Panc1 (cell line): ENCODE measurements at regions not wholly inside any gene's neighbourhood (a gene's known extent, or its start where the extent isn't known, plus 50 kb on each side); places are given as distances from the start of the nearest gene placed in this dataset.

ENCODE experiments used
- POLR2AphosphoS5 ChIP-seq: IDR thresholded peaks from 2 replicates; pipeline ENCODE4 v1.6.1; 2012; ENCODE audit warnings: mild to moderate bottlenecking, low read depth, low read length, moderate library complexity
- REST ChIP-seq, 2 experiments: IDR thresholded peaks; 2 replicates each; pipeline ENCODE4 v1.6.1; 2011 to 2012; ENCODE audit warnings: low read depth in 2 of 2, control low read depth in 1 of 2, low read length in 1 of 2, mild to moderate bottlenecking in 1 of 2, moderate library complexity in 1 of 2; ENCODE audit not compliant: insufficient read depth in 1 of 2
- SIN3A ChIP-seq: IDR thresholded peaks from 2 replicates; pipeline ENCODE4 v1.6.1; 2012; ENCODE audit warnings: low read depth, mild to moderate bottlenecking, low read length, moderate library complexity, borderline replicate concordance; ENCODE audit not compliant: insufficient read depth
- TCF7L2 ChIP-seq: IDR thresholded peaks from 2 replicates; pipeline ENCODE4 v1.6.1; 2011; ENCODE audit warnings: mild to moderate bottlenecking, low read depth, low read length, inconsistent platforms
- TF ChIP-seq, protein P1 (sequence below): fragments of 450-650 bp; IDR thresholded peaks from 2 replicates; pipeline ENCODE4 v1.5.1; 2017; ENCODE audit warnings: mild to moderate bottlenecking

GRCh38 chr14:89667983-89668382 is 250.9 kb upstream of the FOXN3 start:
- TF ChIP-seq, protein P1, sequence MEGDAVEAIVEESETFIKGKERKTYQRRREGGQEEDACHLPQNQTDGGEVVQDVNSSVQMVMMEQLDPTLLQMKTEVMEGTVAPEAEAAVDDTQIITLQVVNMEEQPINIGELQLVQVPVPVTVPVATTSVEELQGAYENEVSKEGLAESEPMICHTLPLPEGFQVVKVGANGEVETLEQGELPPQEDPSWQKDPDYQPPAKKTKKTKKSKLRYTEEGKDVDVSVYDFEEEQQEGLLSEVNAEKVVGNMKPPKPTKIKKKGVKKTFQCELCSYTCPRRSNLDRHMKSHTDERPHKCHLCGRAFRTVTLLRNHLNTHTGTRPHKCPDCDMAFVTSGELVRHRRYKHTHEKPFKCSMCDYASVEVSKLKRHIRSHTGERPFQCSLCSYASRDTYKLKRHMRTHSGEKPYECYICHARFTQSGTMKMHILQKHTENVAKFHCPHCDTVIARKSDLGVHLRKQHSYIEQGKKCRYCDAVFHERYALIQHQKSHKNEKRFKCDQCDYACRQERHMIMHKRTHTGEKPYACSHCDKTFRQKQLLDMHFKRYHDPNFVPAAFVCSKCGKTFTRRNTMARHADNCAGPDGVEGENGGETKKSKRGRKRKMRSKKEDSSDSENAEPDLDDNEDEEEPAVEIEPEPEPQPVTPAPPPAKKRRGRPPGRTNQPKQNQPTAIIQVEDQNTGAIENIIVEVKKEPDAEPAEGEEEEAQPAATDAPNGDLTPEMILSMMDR = no peak
- TF ChIP-seq POLR2AphosphoS5 (no peak), TCF7L2 (no peak), REST (IDR thresholded peaks at IDR 0.05; ENCODE audit: insufficient read depth in 1 of 2, low read depth in 2 of 2, low read length in 1 of 2) (no peak), SIN3A (no peak)
